ENCODE measurements at regions not wholly inside any gene's neighbourhood (a gene's known extent, or its start where the extent isn't known, plus 50 kb on each side); places are given as distances from the start of the nearest gene placed in this dataset.

DNA sequence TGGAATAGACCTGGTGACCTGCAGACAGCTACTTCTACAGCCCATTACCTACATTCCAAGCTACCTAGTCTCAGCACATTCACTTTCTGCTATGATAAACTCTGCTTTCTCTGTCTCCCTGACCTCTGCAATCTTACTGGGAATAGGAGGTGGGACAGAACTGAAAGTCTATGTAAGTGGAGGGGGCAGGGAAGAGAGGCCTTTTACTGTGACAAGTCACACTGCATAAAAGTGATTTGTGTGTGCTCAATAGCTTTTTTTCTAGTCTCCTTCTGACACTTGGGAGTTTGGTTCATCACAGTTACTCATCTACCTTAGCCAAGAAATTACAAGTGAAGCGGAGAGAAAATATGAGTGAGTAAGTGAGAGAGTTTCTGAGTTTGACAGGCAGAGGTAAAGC, 322.4 kb downstream of the OLFM4 start:
- TF ChIP-seq, protein P1, sequence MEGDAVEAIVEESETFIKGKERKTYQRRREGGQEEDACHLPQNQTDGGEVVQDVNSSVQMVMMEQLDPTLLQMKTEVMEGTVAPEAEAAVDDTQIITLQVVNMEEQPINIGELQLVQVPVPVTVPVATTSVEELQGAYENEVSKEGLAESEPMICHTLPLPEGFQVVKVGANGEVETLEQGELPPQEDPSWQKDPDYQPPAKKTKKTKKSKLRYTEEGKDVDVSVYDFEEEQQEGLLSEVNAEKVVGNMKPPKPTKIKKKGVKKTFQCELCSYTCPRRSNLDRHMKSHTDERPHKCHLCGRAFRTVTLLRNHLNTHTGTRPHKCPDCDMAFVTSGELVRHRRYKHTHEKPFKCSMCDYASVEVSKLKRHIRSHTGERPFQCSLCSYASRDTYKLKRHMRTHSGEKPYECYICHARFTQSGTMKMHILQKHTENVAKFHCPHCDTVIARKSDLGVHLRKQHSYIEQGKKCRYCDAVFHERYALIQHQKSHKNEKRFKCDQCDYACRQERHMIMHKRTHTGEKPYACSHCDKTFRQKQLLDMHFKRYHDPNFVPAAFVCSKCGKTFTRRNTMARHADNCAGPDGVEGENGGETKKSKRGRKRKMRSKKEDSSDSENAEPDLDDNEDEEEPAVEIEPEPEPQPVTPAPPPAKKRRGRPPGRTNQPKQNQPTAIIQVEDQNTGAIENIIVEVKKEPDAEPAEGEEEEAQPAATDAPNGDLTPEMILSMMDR (IDR thresholded peaks at IDR 0.05; ENCODE audit: extremely low read depth, missing control alignments), result no peak
- DNase-seq (ENCODE audit: low spot score), result no peak

DNA sequence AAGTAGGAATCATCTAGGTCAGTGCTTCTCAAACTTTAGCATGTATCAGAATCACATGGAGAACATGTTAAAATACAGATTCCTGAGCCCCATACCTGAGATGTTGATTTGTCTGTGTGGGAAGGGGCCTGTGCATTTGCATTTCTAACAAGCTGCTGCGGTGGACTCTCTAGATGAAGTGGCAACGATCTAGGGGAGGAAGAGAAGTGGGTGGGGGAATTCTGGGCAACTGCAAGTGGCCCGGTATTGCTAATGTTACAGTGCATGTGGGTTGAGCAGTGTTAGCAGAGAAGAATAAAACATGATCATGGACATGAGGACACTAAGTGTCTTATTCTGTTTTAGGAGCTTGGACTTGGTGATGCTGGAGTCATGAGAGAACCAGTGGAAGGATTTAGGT, 329.0 kb downstream of the OLFM4 start:
- TF ChIP-seq, protein P1 (IDR thresholded peaks at IDR 0.05; ENCODE audit: extremely low read depth, missing control alignments), result no peak
- DNase-seq (ENCODE audit: low spot score), result peak; percentile 8

DNA sequence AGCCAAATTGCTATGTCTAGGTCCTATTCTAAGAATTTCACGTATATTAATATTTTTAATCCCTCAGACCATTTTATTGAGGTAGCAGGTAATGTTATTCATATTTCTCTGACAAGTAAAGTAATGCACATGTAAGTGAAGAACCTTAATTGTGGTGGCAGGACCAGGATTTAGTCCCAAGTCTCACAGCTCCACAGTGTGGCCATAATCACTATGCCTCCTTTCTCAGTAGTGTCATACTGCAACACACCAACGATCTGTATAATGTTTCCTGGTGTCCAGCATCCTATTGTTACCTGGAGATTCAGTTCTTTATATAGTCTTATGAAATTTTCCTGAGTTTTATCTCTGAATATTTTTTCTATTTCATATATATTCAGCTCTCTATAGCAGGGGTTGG, 340.3 kb downstream of the OLFM4 start:
- TF ChIP-seq, protein P1 (IDR thresholded peaks at IDR 0.05; ENCODE audit: extremely low read depth, missing control alignments), result no peak
- no peak for DNase-seq (ENCODE audit: low spot score)

DNA sequence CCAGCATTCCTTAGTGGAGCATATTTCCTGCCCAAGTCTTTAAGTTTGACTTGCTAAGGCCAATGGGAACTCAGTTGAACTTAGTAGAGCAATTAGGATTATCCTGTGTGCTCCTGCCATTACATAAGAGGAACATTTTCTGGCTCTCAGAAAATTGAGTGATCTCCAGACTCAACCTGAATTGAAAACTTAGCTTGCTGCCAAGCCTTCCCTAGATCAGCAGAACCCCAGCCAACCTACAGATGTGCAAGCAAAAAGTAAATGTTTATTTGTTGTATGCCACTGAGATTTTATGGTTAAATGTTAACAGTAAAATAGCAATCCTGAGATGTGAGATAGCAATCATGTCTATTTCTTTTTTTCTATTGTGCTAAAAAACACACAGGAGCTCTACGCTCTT, 350.9 kb downstream of the OLFM4 start:
- DNase-seq (ENCODE audit: low spot score), result no peak
- TF ChIP-seq, protein P1 (IDR thresholded peaks at IDR 0.05; ENCODE audit: extremely low read depth, missing control alignments), result no peak

DNA sequence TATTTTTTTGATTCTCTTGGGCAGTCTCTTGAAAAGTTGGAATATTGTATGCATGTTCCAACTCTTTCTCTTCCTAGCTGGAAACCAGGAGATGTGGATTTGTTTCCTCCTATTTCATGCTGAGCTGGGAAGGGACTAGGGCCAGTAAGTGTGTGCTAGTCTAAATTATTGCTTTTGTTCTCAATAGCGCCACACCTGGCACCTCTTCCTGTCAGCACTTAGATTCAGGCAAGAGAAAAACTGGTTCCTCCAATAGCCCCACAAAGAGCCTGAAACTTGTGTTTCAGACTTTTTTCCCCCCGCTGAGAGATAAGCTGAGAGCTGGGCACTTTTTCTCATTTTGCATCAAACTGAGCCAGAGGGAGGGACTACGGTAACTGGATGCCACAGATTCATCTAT, 353.4 kb downstream of the OLFM4 start:
- no peak for DNase-seq (ENCODE audit: low spot score)

DNA sequence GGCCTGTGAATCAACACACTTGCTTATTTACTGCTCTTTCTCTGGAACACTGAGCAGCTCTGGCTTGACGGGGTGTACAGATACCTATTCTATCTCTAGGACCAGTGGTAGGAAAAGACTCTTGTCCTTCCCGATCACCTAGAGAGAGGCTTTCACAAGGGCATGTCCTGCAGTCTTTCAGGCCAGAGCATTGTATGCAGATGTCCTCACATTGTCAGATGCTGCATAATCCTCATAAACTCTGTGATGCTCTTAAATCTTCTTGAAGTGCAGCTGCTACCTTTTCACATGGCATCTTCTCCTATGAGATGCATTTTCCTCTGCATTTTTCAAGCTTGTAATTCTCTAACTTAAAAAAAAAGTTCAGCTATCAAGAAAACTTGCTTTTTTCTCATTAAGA, 369.4 kb downstream of the OLFM4 start:
- DNase-seq (ENCODE audit: low spot score), result no peak
- TF ChIP-seq, protein P1 (IDR thresholded peaks at IDR 0.05; ENCODE audit: extremely low read depth, missing control alignments), result no peak

More for the DNA sequence above, 353.4 kb downstream of the OLFM4 start:
- TF ChIP-seq, protein P1 (IDR thresholded peaks at IDR 0.05; ENCODE audit: extremely low read depth, missing control alignments), result no peak

DNA sequence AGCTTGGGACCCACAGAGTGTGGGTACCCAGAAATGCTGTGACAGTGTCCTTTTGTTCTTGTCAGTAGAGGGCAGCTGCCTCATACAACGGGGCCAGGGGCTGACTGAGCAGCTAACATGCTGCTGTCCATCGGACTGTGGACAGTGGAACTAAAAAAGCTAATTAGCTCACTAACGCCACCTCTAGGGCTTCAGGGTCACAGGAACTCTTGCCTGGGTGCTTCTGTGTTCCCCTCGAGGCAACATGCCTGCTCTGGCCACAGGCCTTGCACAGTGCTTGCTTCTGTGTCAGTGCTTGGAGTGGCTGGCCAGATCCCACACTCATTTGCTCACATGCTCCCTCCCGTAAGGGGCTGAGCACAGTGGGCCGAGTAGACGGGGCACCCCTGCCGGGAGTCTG, 377.0 kb downstream of the OLFM4 start:
- no peak for DNase-seq (ENCODE audit: low spot score)
- TF ChIP-seq, protein P1 (IDR thresholded peaks at IDR 0.05; ENCODE audit: extremely low read depth, missing control alignments), result no peak
